ENCODE measurements at regions not wholly inside any gene's neighbourhood (a gene's known extent, or its start where the extent isn't known, plus 50 kb on each side); places are given as distances from the start of the nearest gene placed in this dataset.

GRCh38 chr3:139182143-139182542, 137.5 kb upstream of the PRR23C start:
- TF ChIP-seq, protein P1, sequence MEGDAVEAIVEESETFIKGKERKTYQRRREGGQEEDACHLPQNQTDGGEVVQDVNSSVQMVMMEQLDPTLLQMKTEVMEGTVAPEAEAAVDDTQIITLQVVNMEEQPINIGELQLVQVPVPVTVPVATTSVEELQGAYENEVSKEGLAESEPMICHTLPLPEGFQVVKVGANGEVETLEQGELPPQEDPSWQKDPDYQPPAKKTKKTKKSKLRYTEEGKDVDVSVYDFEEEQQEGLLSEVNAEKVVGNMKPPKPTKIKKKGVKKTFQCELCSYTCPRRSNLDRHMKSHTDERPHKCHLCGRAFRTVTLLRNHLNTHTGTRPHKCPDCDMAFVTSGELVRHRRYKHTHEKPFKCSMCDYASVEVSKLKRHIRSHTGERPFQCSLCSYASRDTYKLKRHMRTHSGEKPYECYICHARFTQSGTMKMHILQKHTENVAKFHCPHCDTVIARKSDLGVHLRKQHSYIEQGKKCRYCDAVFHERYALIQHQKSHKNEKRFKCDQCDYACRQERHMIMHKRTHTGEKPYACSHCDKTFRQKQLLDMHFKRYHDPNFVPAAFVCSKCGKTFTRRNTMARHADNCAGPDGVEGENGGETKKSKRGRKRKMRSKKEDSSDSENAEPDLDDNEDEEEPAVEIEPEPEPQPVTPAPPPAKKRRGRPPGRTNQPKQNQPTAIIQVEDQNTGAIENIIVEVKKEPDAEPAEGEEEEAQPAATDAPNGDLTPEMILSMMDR (IDR thresholded peaks at IDR 0.05): no peak
- no peak for TF ChIP-seq EZH2 (IDR thresholded peaks at IDR 0.05; ENCODE audit: borderline replicate concordance, insufficient read depth, low read depth, low read length, poor library complexity, severe bottlenecking)

Data from B cell (primary cell).